H9 (cell line): ENCODE measurements at regions not wholly inside any gene's neighbourhood (a gene's known extent, or its start where the extent isn't known, plus 50 kb on each side); places are given as distances from the start of the nearest gene placed in this dataset.

ENCODE experiments used
- DNase-seq: peaks from one replicate; pipeline ENCODE4 v3.0.0-alpha.2; 2017
- H2AFZ ChIP-seq: one replicate; pipeline ENCODE4 v1.6.1; 2013; ENCODE audit warnings: mild to moderate bottlenecking, low read length, control low read depth, moderate library complexity
- H2AK5ac ChIP-seq: 2 replicates; pipeline ENCODE4 v1.6.1; 2013; ENCODE audit warnings: low read length, control low read depth, mixed read lengths; ENCODE audit not compliant: insufficient read length
- H2BK120ac ChIP-seq: one replicate; pipeline ENCODE4 v1.6.1; 2013; ENCODE audit warnings: low read depth, mild to moderate bottlenecking, low read length, control low read depth, inconsistent platforms; ENCODE audit not compliant: poor library complexity, severe bottlenecking
- H2BK12ac ChIP-seq: 2 replicates; pipeline ENCODE4 v1.6.1; 2013; ENCODE audit warnings: low read length, control low read depth, mixed read lengths, low read depth; ENCODE audit not compliant: insufficient read length
- H2BK15ac ChIP-seq: 2 replicates; pipeline ENCODE4 v1.6.1; 2013; ENCODE audit warnings: low read depth, low read length, control low read depth
- H2BK20ac ChIP-seq: one replicate; pipeline ENCODE4 v1.6.1; 2013; ENCODE audit warnings: low read depth, mild to moderate bottlenecking, low read length, control low read depth, inconsistent platforms; ENCODE audit not compliant: poor library complexity, severe bottlenecking
- H2BK5ac ChIP-seq: 2 replicates; pipeline ENCODE4 v1.6.1; 2013; ENCODE audit warnings: low read length, control low read depth, mixed read lengths; ENCODE audit not compliant: insufficient read length
- H3K14ac ChIP-seq: 2 replicates; pipeline ENCODE4 v1.6.1; 2013; ENCODE audit warnings: low read length, control low read depth; ENCODE audit not compliant: insufficient read depth
- H3K18ac ChIP-seq: 2 replicates; pipeline ENCODE4 v1.6.1; 2013; ENCODE audit warnings: low read depth, mild to moderate bottlenecking, mixed read lengths, low read length, control low read depth; ENCODE audit not compliant: insufficient read length
- H3K23ac ChIP-seq: 2 replicates; pipeline ENCODE4 v1.6.1; 2013; ENCODE audit warnings: low read length, control low read depth, mixed read lengths, low read depth; ENCODE audit not compliant: insufficient read length
- H3K23me2 ChIP-seq: 2 replicates; pipeline ENCODE4 v1.6.1; 2013; ENCODE audit warnings: low read depth, mild to moderate bottlenecking, mixed read lengths, low read length, control low read depth; ENCODE audit not compliant: insufficient read length, poor library complexity, severe bottlenecking
- H3K27ac ChIP-seq: 2 replicates; pipeline ENCODE4 v1.5.1; 2013; ENCODE audit warnings: low read length, control low read depth, mixed read lengths, low read depth; ENCODE audit not compliant: insufficient read length
- H3K27me3 ChIP-seq: 2 replicates; pipeline ENCODE4 v1.6.1; 2013; ENCODE audit warnings: low read length, control low read depth, inconsistent platforms; ENCODE audit not compliant: insufficient read depth
- H3K4ac ChIP-seq: 2 replicates; pipeline ENCODE4 v1.6.1; 2013; ENCODE audit warnings: low read depth, mild to moderate bottlenecking, control low read depth, inconsistent platforms, low read length, moderate library complexity
- H3K4me1 ChIP-seq: 2 replicates; pipeline ENCODE4 v1.6.1; 2013; ENCODE audit warnings: low read length, control low read depth, inconsistent platforms; ENCODE audit not compliant: insufficient read depth
- H3K4me2 ChIP-seq: 2 replicates; pipeline ENCODE4 v1.6.1; 2013; ENCODE audit warnings: low read length, control low read depth, mixed read lengths; ENCODE audit not compliant: insufficient read length, insufficient read depth
- H3K56ac ChIP-seq: 2 replicates; pipeline ENCODE4 v1.6.1; 2013; ENCODE audit warnings: low read depth, mild to moderate bottlenecking, mixed read lengths, low read length, control low read depth; ENCODE audit not compliant: insufficient read length
- H3K79me1 ChIP-seq: 2 replicates; pipeline ENCODE4 v1.6.1; 2013; ENCODE audit warnings: low read depth, mild to moderate bottlenecking, moderate library complexity, low read length, control low read depth, inconsistent platforms; ENCODE audit not compliant: insufficient read depth, poor library complexity, severe bottlenecking
- H3K79me2 ChIP-seq: 2 replicates; pipeline ENCODE4 v1.6.1; 2013; ENCODE audit warnings: low read length, control low read depth, inconsistent platforms; ENCODE audit not compliant: insufficient read depth
- H3K9ac ChIP-seq: 2 replicates; pipeline ENCODE4 v1.6.1; 2013; ENCODE audit warnings: low read length, control low read depth, mixed read lengths; ENCODE audit not compliant: insufficient read length; ENCODE audit errors: extremely low read depth
- H3K9me3 ChIP-seq: one replicate; pipeline ENCODE4 v1.6.1; 2013; ENCODE audit warnings: low read depth, low read length, inconsistent platforms; ENCODE audit not compliant: control insufficient read depth
- H3T11ph ChIP-seq: one replicate; pipeline ENCODE4 v1.6.1; 2013; ENCODE audit warnings: mild to moderate bottlenecking, low read length, control low read depth, inconsistent platforms
- H4K20me1 ChIP-seq: one replicate; pipeline ENCODE4 v1.6.1; 2013; ENCODE audit not compliant: control insufficient read depth, insufficient read length, insufficient read depth
- H4K5ac ChIP-seq: 2 replicates; pipeline ENCODE4 v1.6.1; 2013; ENCODE audit warnings: low read depth, mild to moderate bottlenecking, mixed read lengths, low read length, control low read depth; ENCODE audit not compliant: insufficient read length
- H4K8ac ChIP-seq: replicated peaks from 2 replicates; pipeline ENCODE4 v1.6.1; 2013; ENCODE audit warnings: low read length, control low read depth, mixed read lengths, low read depth; ENCODE audit not compliant: insufficient read length
- H4K91ac ChIP-seq: 2 replicates; pipeline ENCODE4 v1.6.1; 2013; ENCODE audit warnings: low read depth, mild to moderate bottlenecking, moderate library complexity, mixed read lengths, low read length, control low read depth; ENCODE audit not compliant: insufficient read length
- H3K27ac Mint-ChIP-seq, 3 experiments: 2 replicates in 2 of 3; 3 replicates in 1 of 3; pipeline ENCODE4 v1.8.0; 2020 to 2021; ENCODE audit warnings: mixed read lengths in 3 of 3, mild to moderate bottlenecking in 1 of 3, moderate library complexity in 1 of 3
- H3K27me3 Mint-ChIP-seq: 2 replicates; pipeline ENCODE4 v1.8.0; 2021; ENCODE audit warnings: low read depth, mild to moderate bottlenecking, moderate library complexity, mixed read lengths
- H3K36me3 Mint-ChIP-seq, 3 experiments: 2 replicates in 2 of 3; 3 replicates in 1 of 3; pipeline ENCODE4 v1.8.0; 2020 to 2021; ENCODE audit warnings: low read depth in 3 of 3, mixed read lengths in 3 of 3; ENCODE audit not compliant: insufficient read depth in 1 of 3
- H3K4me1 Mint-ChIP-seq, 2 experiments: 2 replicates each; pipeline ENCODE4 v1.8.0; 2020; ENCODE audit warnings: mixed read lengths in 2 of 2
- H3K4me3 Mint-ChIP-seq, 2 experiments: 2 replicates in 1 of 2; 3 replicates in 1 of 2; pipeline ENCODE4 v1.8.0; 2020 to 2021; ENCODE audit warnings: mild to moderate bottlenecking in 2 of 2, mixed read lengths in 2 of 2, moderate library complexity in 1 of 2
- H3K9me3 Mint-ChIP-seq, 2 experiments: 2 replicates in 1 of 2; 3 replicates in 1 of 2; pipeline ENCODE4 v1.8.0; 2020; ENCODE audit warnings: mild to moderate bottlenecking in 2 of 2, mixed read lengths in 2 of 2, moderate library complexity in 1 of 2
- WGBS: extraction: QIAGEN DNeasy Blood & Tissue Kit; methylation state at CpG from one replicate; pipeline ENCODE4 v1.1.7; 2013; ENCODE audit warnings: missing lambda C conversion rate, low lambda C conversion rate, mixed read lengths; ENCODE audit not compliant: insufficient read length; ENCODE audit errors: extremely low coverage; 5-methylcytosine and 5-hydroxymethylcytosine counted together
- TF ChIP-seq, protein P1 (sequence below): fragments of 200-600 bp; sonication (generic); conservative IDR thresholded peaks from 3 replicates; pipeline ENCODE4 v1.8.0; 2021; ENCODE audit warnings: antibody characterized with exemption, mild to moderate bottlenecking

DNA sequence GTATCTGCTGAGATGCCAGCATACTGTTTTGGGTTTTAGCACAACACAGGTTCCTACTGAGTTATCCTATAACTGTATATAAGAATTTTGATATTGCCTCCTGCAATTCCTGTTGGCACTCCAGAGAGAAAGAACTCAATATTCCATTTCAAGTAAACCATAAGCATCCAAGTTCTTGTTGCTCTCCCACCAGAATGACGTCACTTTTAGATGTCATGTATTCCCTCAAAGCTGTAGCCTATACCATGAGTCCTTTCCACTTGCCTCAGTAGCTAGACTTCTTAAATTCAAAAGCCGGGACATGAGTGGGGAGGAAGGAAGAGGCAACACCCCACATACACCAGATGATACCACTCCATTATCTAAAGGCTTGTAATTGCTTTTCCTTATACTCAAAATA, 171.5 kb downstream of the ALDH8A1 start:
- Histone ChIP-seq H4K8ac (no peak overlapping the region), H3K79me1 (no peaks in the 10 kb centered on the region), H4K20me1 (no peaks in the 10 kb centered on the region), H2AFZ (no peak overlapping the region), H3K27ac (no peak overlapping the region), H3K18ac (no peak overlapping the region), H3T11ph (no peak overlapping the region), H3K79me2 (no peaks in the 10 kb centered on the region), H3K23ac (no peak overlapping the region), H2BK15ac (no peak overlapping the region), H3K9ac (no peak overlapping the region), H3K23me2 (no peaks in the 10 kb centered on the region), H3K9me3 (no peaks in the 10 kb centered on the region), H2BK20ac (no peak overlapping the region), H2BK120ac (no peak overlapping the region), H3K27me3 (no peaks in the 10 kb centered on the region; the same call in 1 of the 2 replicates), H3K14ac (no peak overlapping the region), H2BK12ac (no peak overlapping the region), H3K4ac (no peak overlapping the region), H3K4me1 (0 out of 2 replicates have a peak, but pooled peaks cover 2% of the 10 kb centered on the region), H4K5ac (no peak overlapping the region), H2AK5ac (no peak overlapping the region), H2BK5ac (no peak overlapping the region), H4K91ac (no peak overlapping the region), H3K4me2 (no peak overlapping the region), H3K56ac (no peak overlapping the region)
- H3K4me3 Mint-ChIP-seq = no peak overlapping the region
- peaks cover 0 to 15% (median 4%) of the 10 kb centered on the region in 3 experiments; a peak in 3 of 7 replicates for H3K36me3 Mint-ChIP-seq
- TF ChIP-seq, protein P1, sequence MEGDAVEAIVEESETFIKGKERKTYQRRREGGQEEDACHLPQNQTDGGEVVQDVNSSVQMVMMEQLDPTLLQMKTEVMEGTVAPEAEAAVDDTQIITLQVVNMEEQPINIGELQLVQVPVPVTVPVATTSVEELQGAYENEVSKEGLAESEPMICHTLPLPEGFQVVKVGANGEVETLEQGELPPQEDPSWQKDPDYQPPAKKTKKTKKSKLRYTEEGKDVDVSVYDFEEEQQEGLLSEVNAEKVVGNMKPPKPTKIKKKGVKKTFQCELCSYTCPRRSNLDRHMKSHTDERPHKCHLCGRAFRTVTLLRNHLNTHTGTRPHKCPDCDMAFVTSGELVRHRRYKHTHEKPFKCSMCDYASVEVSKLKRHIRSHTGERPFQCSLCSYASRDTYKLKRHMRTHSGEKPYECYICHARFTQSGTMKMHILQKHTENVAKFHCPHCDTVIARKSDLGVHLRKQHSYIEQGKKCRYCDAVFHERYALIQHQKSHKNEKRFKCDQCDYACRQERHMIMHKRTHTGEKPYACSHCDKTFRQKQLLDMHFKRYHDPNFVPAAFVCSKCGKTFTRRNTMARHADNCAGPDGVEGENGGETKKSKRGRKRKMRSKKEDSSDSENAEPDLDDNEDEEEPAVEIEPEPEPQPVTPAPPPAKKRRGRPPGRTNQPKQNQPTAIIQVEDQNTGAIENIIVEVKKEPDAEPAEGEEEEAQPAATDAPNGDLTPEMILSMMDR = no peak
- peaks cover 2% of the 10 kb centered on the region in 2 experiments; a peak in 2 of 4 replicates for H3K4me1 Mint-ChIP-seq
- H3K27ac Mint-ChIP-seq = no peak overlapping the region
- DNase-seq = no peak
- WGBS = no CpG with 5 or more reads among the region's 2 CpGs
- peaks cover 20 to 21% of the 10 kb centered on the region in 2 experiments; a peak in 4 of 5 replicates for H3K9me3 Mint-ChIP-seq
- H3K27me3 Mint-ChIP-seq = no peaks in the 10 kb centered on the region
